HG03135 (cell line): ENCODE measurements at regions not wholly inside any gene's neighbourhood (a gene's known extent, or its start where the extent isn't known, plus 50 kb on each side); places are given as distances from the start of the nearest gene placed in this dataset.
"Not testable (repeated sequence)": the region's sequence is repeated elsewhere in the genome, so short reads cannot be mapped to it uniquely, and the experiment has no call there.

Experiments used
- ATAC-seq: cut with Tn5 transposase; IDR thresholded peaks from one replicate; pipeline ENCODE4 v1.9.1; 2021; ENCODE audit warnings: mild to moderate bottlenecking, moderate library complexity; ENCODE audit not compliant: unreplicated experiment

- no peak for ATAC-seq
These were observed 1056.0 kb downstream of the STIM2 start for GRCh38 chr4:27916452-27917184.

- no peak for ATAC-seq
These were observed 1056.7 kb downstream of the STIM2 start for GRCh38 chr4:27917381-27917780.

GRCh38 chr4:27921231-27921630 is 1060.6 kb downstream of the STIM2 start:
- no peak for ATAC-seq

GRCh38 chr4:27928761-27929540 is 1068.3 kb downstream of the STIM2 start:
- ATAC-seq, result no peak

- ATAC-seq, result no peak
These were observed 1069.7 kb downstream of the STIM2 start for GRCh38 chr4:27930291-27930690.

- no peak for ATAC-seq
These were observed 1070.3 kb downstream of the STIM2 start for GRCh38 chr4:27930976-27931375.

- ATAC-seq, result no peak
These were observed 1070.9 kb downstream of the STIM2 start for GRCh38 chr4:27931584-27931983.

GRCh38 chr4:27934871-27935270 is 1074.2 kb downstream of the STIM2 start:
- no peak for ATAC-seq

- no peak for ATAC-seq
These were observed 1086.2 kb downstream of the STIM2 start for GRCh38 chr4:27946799-27947198.

GRCh38 chr4:27947302-27947701 is 1086.7 kb downstream of the STIM2 start:
- ATAC-seq, result no peak

GRCh38 chr4:27964095-27964494 is 1103.5 kb downstream of the STIM2 start:
- ATAC-seq, result no peak

GRCh38 chr4:27966664-27967063 is 1106.0 kb downstream of the STIM2 start:
- ATAC-seq, result no peak

GRCh38 chr4:27973056-27973455 is 1112.4 kb downstream of the STIM2 start:
- no peak for ATAC-seq

GRCh38 chr4:27973700-27974099 is 1113.1 kb downstream of the STIM2 start:
- no peak for ATAC-seq

GRCh38 chr4:27974339-27974738 is 1113.7 kb downstream of the STIM2 start:
- no peak for ATAC-seq

GRCh38 chr4:27974881-27975280 is 1114.2 kb downstream of the STIM2 start:
- ATAC-seq, result not testable (repeated sequence)

GRCh38 chr4:27978427-27979109 is 1117.9 kb downstream of the STIM2 start:
- not testable (repeated sequence) for ATAC-seq

- ATAC-seq, result no peak
These were observed 1124.9 kb downstream of the STIM2 start for GRCh38 chr4:27985522-27985921.

- ATAC-seq, result no peak
These were observed 1125.8 kb downstream of the STIM2 start for GRCh38 chr4:27986476-27986875.

- no peak for ATAC-seq
These were observed 1141.1 kb downstream of the STIM2 start for GRCh38 chr4:28001698-28002097.

GRCh38 chr4:28004520-28004919 is 1143.9 kb downstream of the STIM2 start:
- ATAC-seq, result no peak

GRCh38 chr4:28006021-28006420 is 1145.4 kb downstream of the STIM2 start:
- ATAC-seq, result no peak
